ENCODE measurements at regions not wholly inside any gene's neighbourhood (a gene's known extent, or its start where the extent isn't known, plus 50 kb on each side); places are given as distances from the start of the nearest gene placed in this dataset.
A peak's percentile ranks its signal among the peaks of the same experiment; 100 is the strongest.

- no peaks in the 10 kb centered on the region for H3K4me1 Mint-ChIP-seq (ENCODE audit: low read depth, unreplicated experiment)
- peak; percentile 79 for DNase-seq
- H3K9me3 Mint-ChIP-seq (ENCODE audit: unreplicated experiment), result peaks cover 7% of the 10 kb centered on the region
- TF ChIP-seq CTCF (IDR thresholded peaks at IDR 0.05; ENCODE audit: partially characterized antibody, unreplicated experiment), result peak; percentile 98
- peaks cover 4% of the 10 kb centered on the region for H3K36me3 Mint-ChIP-seq (ENCODE audit: unreplicated experiment)
- H3K4me3 Mint-ChIP-seq (ENCODE audit: unreplicated experiment), result no peak overlapping the region
- H3K27me3 Mint-ChIP-seq (ENCODE audit: unreplicated experiment), result peaks cover 2% of the 10 kb centered on the region
- no peak overlapping the region for H3K27ac Mint-ChIP-seq (ENCODE audit: unreplicated experiment)
Observed at GRCh38 chr10:131453721-131454634, 142.5 kb upstream of the TCERG1L start.

- no peak for DNase-seq
- no peak overlapping the region for H3K4me3 Mint-ChIP-seq (ENCODE audit: unreplicated experiment)
- TF ChIP-seq CTCF (IDR thresholded peaks at IDR 0.05; ENCODE audit: partially characterized antibody, unreplicated experiment), result no peak
- no peak overlapping the region for H3K27ac Mint-ChIP-seq (ENCODE audit: unreplicated experiment)
- peaks cover 7% of the 10 kb centered on the region for H3K9me3 Mint-ChIP-seq (ENCODE audit: unreplicated experiment)
- H3K36me3 Mint-ChIP-seq (ENCODE audit: unreplicated experiment), result peaks cover 4% of the 10 kb centered on the region
- no peaks in the 10 kb centered on the region for H3K4me1 Mint-ChIP-seq (ENCODE audit: low read depth, unreplicated experiment)
- no peaks in the 10 kb centered on the region for H3K27me3 Mint-ChIP-seq (ENCODE audit: unreplicated experiment)
Observed at GRCh38 chr10:131456411-131456810, 144.9 kb upstream of the TCERG1L start.

- DNase-seq, result no peak
Observed at GRCh38 chr10:131461093-131461492, 149.6 kb upstream of the TCERG1L start.

GRCh38 chr10:131464789-131465188 lies 153.3 kb upstream of the TCERG1L start:
- no peaks in the 10 kb centered on the region for H3K4me1 Mint-ChIP-seq (ENCODE audit: low read depth, unreplicated experiment)
- DNase-seq, result no peak
- no peaks in the 10 kb centered on the region for H3K36me3 Mint-ChIP-seq (ENCODE audit: unreplicated experiment)
- no peaks in the 10 kb centered on the region for H3K27me3 Mint-ChIP-seq (ENCODE audit: unreplicated experiment)
- H3K4me3 Mint-ChIP-seq (ENCODE audit: unreplicated experiment), result no peak overlapping the region
- no peak for TF ChIP-seq CTCF (IDR thresholded peaks at IDR 0.05; ENCODE audit: partially characterized antibody, unreplicated experiment)
- peaks cover 2% of the 10 kb centered on the region for H3K9me3 Mint-ChIP-seq (ENCODE audit: unreplicated experiment)
- H3K27ac Mint-ChIP-seq (ENCODE audit: unreplicated experiment), result no peak overlapping the region

More at GRCh38 chr10:131461093-131461492, 149.6 kb upstream of the TCERG1L start:
- H3K36me3 Mint-ChIP-seq (ENCODE audit: unreplicated experiment), result peaks cover 4% of the 10 kb centered on the region
- H3K27me3 Mint-ChIP-seq (ENCODE audit: unreplicated experiment), result no peaks in the 10 kb centered on the region
- no peak for TF ChIP-seq CTCF (IDR thresholded peaks at IDR 0.05; ENCODE audit: partially characterized antibody, unreplicated experiment)
- peaks cover 2% of the 10 kb centered on the region for H3K9me3 Mint-ChIP-seq (ENCODE audit: unreplicated experiment)
- H3K4me3 Mint-ChIP-seq (ENCODE audit: unreplicated experiment), result no peak overlapping the region
- no peak overlapping the region for H3K27ac Mint-ChIP-seq (ENCODE audit: unreplicated experiment)
- H3K4me1 Mint-ChIP-seq (ENCODE audit: low read depth, unreplicated experiment), result no peaks in the 10 kb centered on the region

GRCh38 chr10:131469551-131469950 lies 158.0 kb upstream of the TCERG1L start:
- Mint-ChIP-seq H3K4me3 (ENCODE audit: unreplicated experiment) (no peak overlapping the region), H3K4me1 (ENCODE audit: low read depth, unreplicated experiment) (no peaks in the 10 kb centered on the region), H3K9me3 (ENCODE audit: unreplicated experiment) (peaks cover 3% of the 10 kb centered on the region), H3K27me3 (ENCODE audit: unreplicated experiment) (no peaks in the 10 kb centered on the region), H3K27ac (ENCODE audit: unreplicated experiment) (no peak overlapping the region), H3K36me3 (ENCODE audit: unreplicated experiment) (no peaks in the 10 kb centered on the region)
- DNase-seq, result no peak
- TF ChIP-seq CTCF (IDR thresholded peaks at IDR 0.05; ENCODE audit: partially characterized antibody, unreplicated experiment), result no peak
